ENCODE measurements at regions not wholly inside any gene's neighbourhood (a gene's known extent, or its start where the extent isn't known, plus 50 kb on each side); places are given as distances from the start of the nearest gene placed in this dataset.

- no peaks in the 10 kb centered on the region for H3K4me1 ChIP-seq (ENCODE audit: control insufficient read depth, extremely low read depth, insufficient read depth, low read length)
- intact Hi-C loops (cut with micrococcal nuclease) (no loop called here), dilution Hi-C loops (cut with MboI; ENCODE audit: extremely low pct_ligation_motif_present, low sequenced_read_pairs) (no loop called here)
- ChIA-PET CTCF (no interaction called here), POLR2A (no interaction called here)
- no peak overlapping the region for H3K27ac ChIP-seq (ENCODE audit: insufficient read depth, low read depth, low read length)
- H3K79me2 ChIP-seq (ENCODE audit: control insufficient read depth, insufficient read depth, low read length), result no peaks in the 10 kb centered on the region
- H3K27me3 ChIP-seq (ENCODE audit: control insufficient read depth in 2 of 2, insufficient read depth in 2 of 2, low read length in 2 of 2), result no peaks in the 10 kb centered on the region
- no peak overlapping the region for H3K4me3 ChIP-seq (replicated peaks in 1 of 3; ENCODE audit: insufficient read depth in 1 of 3, low read depth in 1 of 3, low read length in 3 of 3)
- H3K4me2 ChIP-seq (ENCODE audit: insufficient read depth, low read length), result no peak overlapping the region
- H2AFZ ChIP-seq (ENCODE audit: low read depth, low read length), result no peak overlapping the region
- BruUV-seq (replicated peaks), result no TSS peak
- peaks cover 3% of the 10 kb centered on the region for H3K9me3 ChIP-seq (replicated peaks; ENCODE audit: control insufficient read depth, insufficient read depth, low read length)
- FAIRE-seq (no peak), DNase-seq (ENCODE audit: low read depth, low spot score) (no peak)
- no peaks in the 10 kb centered on the region for H3K36me3 ChIP-seq (ENCODE audit: control insufficient read depth in 2 of 2, extremely low read depth in 1 of 2, insufficient read depth in 2 of 2, low read length in 2 of 2)
- no peaks in the 10 kb centered on the region for H3K9me1 ChIP-seq (replicated peaks; ENCODE audit: control insufficient read depth, extremely low read depth, insufficient read depth, low read length)
- H3K9ac ChIP-seq (replicated peaks; ENCODE audit: extremely low read depth, insufficient read depth, low read length), result no peak overlapping the region
- no peaks in the 10 kb centered on the region for H4K20me1 ChIP-seq (replicated peaks; ENCODE audit: control insufficient read depth, extremely low read depth, insufficient read depth, low read length)
- TF ChIP-seq EZH2 (IDR thresholded peaks at IDR 0.05; ENCODE audit: borderline replicate concordance, low read depth, low read length, severe bottlenecking), result no peak
- TF ChIP-seq, protein P1, sequence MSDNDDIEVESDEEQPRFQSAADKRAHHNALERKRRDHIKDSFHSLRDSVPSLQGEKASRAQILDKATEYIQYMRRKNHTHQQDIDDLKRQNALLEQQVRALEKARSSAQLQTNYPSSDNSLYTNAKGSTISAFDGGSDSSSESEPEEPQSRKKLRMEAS (IDR thresholded peaks at IDR 0.05; ENCODE audit: insufficient read depth, insufficient read length), result no peak
- TF ChIP-seq POLR2AphosphoS5 (IDR thresholded peaks at IDR 0.05; ENCODE audit: insufficient read depth, low read depth, low read length), result no peak
- TF ChIP-seq POLR2A (IDR thresholded peaks at IDR 0.05; ENCODE audit: low read depth, low read length), result no peak
- no peak for TF ChIP-seq GATA2 (IDR thresholded peaks at IDR 0.05; ENCODE audit: insufficient read depth, insufficient read length, low read depth, low read length)
- no peak for TF ChIP-seq MYC (IDR thresholded peaks at IDR 0.05; ENCODE audit: low read depth, low read length)
- no peak for TF ChIP-seq CTCF (IDR thresholded peaks at IDR 0.05; ENCODE audit: extremely low read depth in 1 of 2, insufficient read depth in 1 of 2, low read depth in 1 of 2, low read length in 2 of 2)
- no peak for TF ChIP-seq JUN (IDR thresholded peaks at IDR 0.05; ENCODE audit: borderline replicate concordance, insufficient read depth, insufficient read length, low read depth)
- no peak for TF ChIP-seq FOS (IDR thresholded peaks at IDR 0.05; ENCODE audit: borderline replicate concordance, insufficient read depth, low read length)
Observed at GRCh38 chr9:11128156-11128555, 515.4 kb upstream of the PTPRD start.
